Body of pancreas (tissue), 4 donors: ENCODE measurements at regions not wholly inside any gene's neighbourhood (a gene's known extent, or its start where the extent isn't known, plus 50 kb on each side); places are given as distances from the start of the nearest gene placed in this dataset.

Experiments
- ATAC-seq: fragments of 150-250 bp; one replicate; pipeline ENCODE4 v1.9.1; 2016
- DNase-seq, 4 donors: peaks; one replicate each; pipeline ENCODE4 v3.0.0-alpha.2; 2019
- H3K27ac ChIP-seq, 4 donors: fragments of 200-600 bp; sonication (generic); 1 replicate in 3 of 4; 2 replicates in 1 of 4; pipeline versions ENCODE4 v1.5.1 to v1.6.1; 2016 to 2019; ENCODE audit warnings: mild to moderate bottlenecking in 1 of 4, mixed read lengths in 1 of 4, moderate library complexity in 1 of 4
- H3K27me3 ChIP-seq, 2 donors: fragments of 200-600 bp; sonication (generic); one replicate each; pipeline ENCODE4 v1.6.0; 2016; ENCODE audit warnings: mild to moderate bottlenecking in 1 of 2
- H3K36me3 ChIP-seq, 2 donors: fragments of 200-600 bp; sonication (generic); replicated peaks in 1 of 2; 2 replicates each; pipeline ENCODE4 v1.5.1; 2016; ENCODE audit warnings: low read depth in 2 of 2; ENCODE audit not compliant: insufficient read depth in 1 of 2
- H3K4me1 ChIP-seq: fragments of 200-600 bp; sonication (generic); one replicate; pipeline ENCODE4 v1.6.0; 2016
- H3K4me3 ChIP-seq, 2 donors: fragments of 200-600 bp; sonication (generic); 1 replicate in 1 of 2; 2 replicates in 1 of 2; pipeline ENCODE4 v1.5.1; 2016 to 2019
- H3K9me3 ChIP-seq, 3 donors: fragments of 200-600 bp; sonication (generic); 1 replicate in 2 of 3; 2 replicates in 1 of 3; pipeline ENCODE4 v1.5.1; 2016
- POLR2A ChIP-seq, 3 donors: fragments of 450-650 bp; IDR thresholded peaks; one replicate each; pipeline ENCODE4 v1.6.1; 2016; ENCODE audit warnings: antibody characterized with exemption in 3 of 3, mild to moderate bottlenecking in 2 of 3
- WGBS, 2 donors: methylation state at CpG; one replicate each; pipeline ENCODE4 v1.1.5; 2017; 5-methylcytosine and 5-hydroxymethylcytosine counted together
- intact Hi-C: fragments of 100-400 bp; cut with DNase I; formaldehyde crosslinking; loops from one replicate; pipeline ENCODE4 v1.15.1; 2023
- TF ChIP-seq, protein P1 (sequence below), 7 experiments: fragments of 450-650 bp in 4 of 7; fragments of 200-600 bp in 3 of 7; sonication (generic) in 3 of 7; IDR thresholded peaks; one replicate each; pipeline ENCODE4 v1.5.1; 2016 to 2019; ENCODE audit warnings: antibody characterized with exemption in 7 of 7

DNA sequence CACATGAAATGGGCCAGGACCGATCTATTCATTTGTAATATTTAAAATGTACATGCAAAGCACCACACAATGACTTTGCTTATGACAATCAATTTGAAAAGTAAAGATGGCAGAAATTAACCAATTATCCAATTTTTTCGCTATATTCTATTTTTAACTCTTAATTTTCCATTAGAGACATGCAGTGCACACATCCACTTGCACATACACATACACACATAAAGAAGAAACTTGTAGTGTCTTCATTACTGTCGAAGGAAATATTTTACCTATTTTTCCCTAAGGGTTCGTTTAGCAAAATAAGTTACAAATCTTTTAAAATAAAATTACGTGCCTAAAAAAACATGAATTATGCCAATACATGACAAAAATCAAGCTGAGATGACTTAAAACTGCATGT, 194.3 kb upstream of the MDFIC2 start:
- no peak overlapping the region for H3K27ac ChIP-seq
- no peak for TF ChIP-seq POLR2A (IDR thresholded peaks at IDR 0.05)
- TF ChIP-seq, protein P1, sequence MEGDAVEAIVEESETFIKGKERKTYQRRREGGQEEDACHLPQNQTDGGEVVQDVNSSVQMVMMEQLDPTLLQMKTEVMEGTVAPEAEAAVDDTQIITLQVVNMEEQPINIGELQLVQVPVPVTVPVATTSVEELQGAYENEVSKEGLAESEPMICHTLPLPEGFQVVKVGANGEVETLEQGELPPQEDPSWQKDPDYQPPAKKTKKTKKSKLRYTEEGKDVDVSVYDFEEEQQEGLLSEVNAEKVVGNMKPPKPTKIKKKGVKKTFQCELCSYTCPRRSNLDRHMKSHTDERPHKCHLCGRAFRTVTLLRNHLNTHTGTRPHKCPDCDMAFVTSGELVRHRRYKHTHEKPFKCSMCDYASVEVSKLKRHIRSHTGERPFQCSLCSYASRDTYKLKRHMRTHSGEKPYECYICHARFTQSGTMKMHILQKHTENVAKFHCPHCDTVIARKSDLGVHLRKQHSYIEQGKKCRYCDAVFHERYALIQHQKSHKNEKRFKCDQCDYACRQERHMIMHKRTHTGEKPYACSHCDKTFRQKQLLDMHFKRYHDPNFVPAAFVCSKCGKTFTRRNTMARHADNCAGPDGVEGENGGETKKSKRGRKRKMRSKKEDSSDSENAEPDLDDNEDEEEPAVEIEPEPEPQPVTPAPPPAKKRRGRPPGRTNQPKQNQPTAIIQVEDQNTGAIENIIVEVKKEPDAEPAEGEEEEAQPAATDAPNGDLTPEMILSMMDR (IDR thresholded peaks at IDR 0.05), result no peak
- ATAC-seq (no peak), DNase-seq (no peak)
- no peaks in the 10 kb centered on the region for H3K27me3 ChIP-seq
- 65 to 77% methylated on average over 5 of the region's 5 CpGs for WGBS, 2 donors
- intact Hi-C loops, result no loop called here
- H3K36me3 ChIP-seq, result no peaks in the 10 kb centered on the region
- no peaks in the 10 kb centered on the region for H3K4me1 ChIP-seq
- H3K9me3 ChIP-seq, result no peaks in the 10 kb centered on the region
- no peak overlapping the region for H3K4me3 ChIP-seq

DNA sequence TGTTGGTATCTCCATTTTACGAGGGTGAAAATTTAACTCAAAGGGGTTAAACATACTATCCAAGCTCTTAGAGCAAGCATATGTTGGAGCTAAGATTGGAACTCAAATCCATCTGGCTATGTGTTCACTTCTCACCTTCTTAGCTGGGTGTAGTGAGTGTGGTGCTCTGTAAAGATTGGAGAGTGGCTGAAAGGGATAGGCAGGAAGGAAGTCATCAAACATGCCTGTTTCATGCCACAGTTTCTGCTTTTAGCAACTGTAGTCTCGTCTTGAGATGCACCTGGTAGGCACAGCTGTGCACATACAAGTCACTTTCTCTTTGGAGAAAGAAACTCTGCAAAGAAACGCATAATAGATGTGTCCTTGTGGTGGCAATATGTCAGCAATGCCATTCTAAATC, 189.1 kb upstream of the MDFIC2 start:
- no peak for ATAC-seq
- Histone ChIP-seq H3K4me1 (no peaks in the 10 kb centered on the region), H3K9me3 (no peaks in the 10 kb centered on the region), H3K4me3 (no peak overlapping the region), H3K27me3 (no peaks in the 10 kb centered on the region), H3K36me3 (no peaks in the 10 kb centered on the region), H3K27ac (no peak overlapping the region)
- no peak for DNase-seq
- 41 to 47% methylated on average over 3 of the region's 3 CpGs for WGBS, 2 donors
- TF ChIP-seq, protein P1 (IDR thresholded peaks at IDR 0.05), result no peak
- no peak for TF ChIP-seq POLR2A (IDR thresholded peaks at IDR 0.05)
- intact Hi-C loops, result no loop called here

DNA sequence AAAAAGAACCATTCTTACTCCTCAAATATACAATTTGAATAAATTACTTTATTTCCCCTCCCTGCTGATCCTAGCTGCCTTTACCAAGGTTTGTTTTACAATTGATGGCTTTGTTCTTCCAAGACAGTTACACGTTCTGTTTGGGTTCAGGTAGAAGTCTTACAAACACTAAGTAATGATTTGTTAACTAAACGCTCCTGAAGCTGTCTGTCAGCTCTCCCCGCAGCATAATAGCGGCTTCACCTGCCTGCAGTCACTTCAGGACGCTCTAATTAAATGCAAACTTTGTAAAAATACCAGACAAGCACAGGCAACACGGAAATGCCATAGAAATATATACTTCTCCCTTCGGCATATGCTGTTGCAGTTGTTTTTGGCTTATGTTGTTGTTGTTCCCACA, 176.4 kb upstream of the MDFIC2 start:
- TF ChIP-seq, protein P1 (IDR thresholded peaks at IDR 0.05), result no peak
- TF ChIP-seq POLR2A (IDR thresholded peaks at IDR 0.05), result no peak
- Histone ChIP-seq H3K4me3 (no peak overlapping the region), H3K27me3 (no peaks in the 10 kb centered on the region), H3K36me3 (no peaks in the 10 kb centered on the region), H3K4me1 (no peaks in the 10 kb centered on the region), H3K9me3 (no peaks in the 10 kb centered on the region), H3K27ac (no peak overlapping the region)
- intact Hi-C loops, result no loop called here
- ATAC-seq (no peak), DNase-seq (no peak)
- WGBS, 2 donors, result 22 to 31% methylated on average over 7 of the region's 7 CpGs

DNA sequence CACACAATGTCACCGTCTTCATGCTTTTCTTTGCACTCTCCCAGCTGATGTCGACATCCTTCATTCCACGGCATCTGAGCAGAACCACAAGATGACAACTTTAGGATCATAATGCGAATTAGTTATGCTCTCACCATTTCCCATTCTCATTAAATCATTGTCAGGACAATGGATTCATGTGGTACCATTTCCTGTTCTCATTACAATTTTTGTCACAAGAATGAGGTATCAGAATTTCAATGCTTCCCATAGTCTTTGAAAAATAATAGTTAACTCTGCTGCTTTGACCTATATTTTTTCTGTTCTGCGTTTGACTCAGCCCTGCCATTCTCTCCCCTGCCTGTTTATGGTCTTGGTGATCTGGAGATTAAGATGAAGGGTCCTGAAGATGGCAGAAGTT, 175.7 kb upstream of the MDFIC2 start:
- 57 to 75% methylated on average over 5 of the region's 5 CpGs for WGBS, 2 donors
- H3K9me3 ChIP-seq, result no peaks in the 10 kb centered on the region

DNA sequence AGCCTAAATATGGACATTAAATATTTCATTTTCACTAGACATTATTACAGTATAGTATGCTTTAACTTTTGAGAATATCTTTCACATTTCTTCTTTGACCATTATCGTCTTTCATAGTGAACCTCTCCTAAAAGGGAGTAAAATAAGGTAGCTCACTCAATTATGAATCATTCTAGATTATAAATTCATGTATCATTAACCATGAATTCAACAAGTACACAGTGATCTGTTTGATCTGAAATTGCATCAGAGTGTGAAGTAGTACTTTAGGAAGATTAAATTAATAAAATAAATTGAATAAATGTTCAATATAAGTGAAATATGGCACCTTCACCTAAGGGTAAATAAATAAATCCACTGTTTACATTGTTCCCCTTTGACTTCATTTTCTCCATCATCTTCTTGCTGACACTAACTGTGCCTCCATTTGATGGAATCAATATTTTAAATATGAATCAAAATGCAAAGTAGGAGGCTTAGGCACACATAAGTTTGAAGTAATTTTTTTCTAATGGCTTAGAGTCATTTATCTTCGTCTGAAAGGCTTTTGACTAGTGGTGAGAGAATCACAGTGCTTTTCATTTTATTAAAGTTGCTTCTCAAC, 174.1 kb upstream of the MDFIC2 start:
- TF ChIP-seq, protein P1 (IDR thresholded peaks at IDR 0.05), result no peak
- TF ChIP-seq POLR2A (IDR thresholded peaks at IDR 0.05), result no peak
- WGBS, 2 donors, result 58 to 63% methylated on average over 2 of the region's 2 CpGs
- Histone ChIP-seq H3K4me1 (no peaks in the 10 kb centered on the region), H3K27ac (no peak overlapping the region), H3K36me3 (no peaks in the 10 kb centered on the region), H3K4me3 (no peak overlapping the region), H3K9me3 (no peaks in the 10 kb centered on the region), H3K27me3 (no peaks in the 10 kb centered on the region)
- intact Hi-C loops, result no loop called here
- DNase-seq (no peak), ATAC-seq (no peak)

More for the DNA sequence above, 175.7 kb upstream of the MDFIC2 start:
- no peak for TF ChIP-seq POLR2A (IDR thresholded peaks at IDR 0.05)
- TF ChIP-seq, protein P1 (IDR thresholded peaks at IDR 0.05), result no peak
- ATAC-seq, result no peak
- Histone ChIP-seq H3K4me1 (no peaks in the 10 kb centered on the region), H3K27me3 (no peaks in the 10 kb centered on the region), H3K4me3 (no peak overlapping the region), H3K36me3 (no peaks in the 10 kb centered on the region), H3K27ac (no peak overlapping the region)
- intact Hi-C loops, result no loop called here
- no peak for DNase-seq
